IMR-90 (cell line): ENCODE measurements at regions not wholly inside any gene's neighbourhood (a gene's known extent, or its start where the extent isn't known, plus 50 kb on each side); places are given as distances from the start of the nearest gene placed in this dataset.

Source experiments
- ATAC-seq: fragments of 200-7000 bp; cut with Tn5 transposase; 2 replicates; pipeline ENCODE4 v1.9.1; 2020; ENCODE audit warnings: low read depth, mild to moderate bottlenecking, moderate library complexity
- BruUV-seq: library from RNA; stranded (reverse); fragments of 400-500 nt; replicated peaks from 2 replicates; lab custom pipeline; 2021; lab: Mats Ljungman, UMichigan
- CTCF ChIA-PET: fragments of 300-600 bp; formaldehyde crosslinking; extraction: SDS; loops from one replicate; lab custom pipeline; 2021; ENCODE audit warnings: antibody characterized with exemption; lab: Yijun Ruan, JAX
- POLR2A ChIA-PET: fragments of 300-600 bp; sonication (Branson Sonifier 250); formaldehyde crosslinking; loops from one replicate; lab custom pipeline; 2022; ENCODE audit warnings: antibody characterized with exemption; ENCODE audit not compliant: unreplicated experiment; lab: Charles Lee
- DNase-seq: peaks from one replicate; pipeline ENCODE4 v3.0.0; 2013
- H2AFZ ChIP-seq: replicated peaks from 2 replicates; pipeline ENCODE3; 2013; ENCODE audit warnings: low read length, mild to moderate bottlenecking; ENCODE audit not compliant: poor library complexity
- H2AK5ac ChIP-seq: 2 replicates; pipeline ENCODE4 v1.6.1; 2013; ENCODE audit warnings: low read depth, low read length, inconsistent platforms
- H2AK9ac ChIP-seq: replicated peaks from 2 replicates; pipeline ENCODE3; 2013; ENCODE audit warnings: mild to moderate bottlenecking, low read depth, low read length, moderate library complexity; ENCODE audit not compliant: poor library complexity
- H2BK120ac ChIP-seq: 2 replicates; pipeline ENCODE4 v1.6.1; 2013; ENCODE audit warnings: low read depth, low read length, inconsistent platforms
- H2BK15ac ChIP-seq: 3 replicates; pipeline ENCODE4 v1.6.1; 2013; ENCODE audit warnings: low read depth, low read length, inconsistent platforms
- H2BK20ac ChIP-seq: 2 replicates; pipeline ENCODE4 v1.6.1; 2013; ENCODE audit warnings: low read depth, mild to moderate bottlenecking, inconsistent platforms, low read length, moderate library complexity
- H2BK5ac ChIP-seq: 2 replicates; pipeline ENCODE4 v1.6.1; 2013; ENCODE audit warnings: mild to moderate bottlenecking, low read depth, low read length, inconsistent platforms; ENCODE audit not compliant: poor library complexity, severe bottlenecking
- H3K14ac ChIP-seq: replicated peaks from 2 replicates; pipeline ENCODE4 v1.6.1; 2013; ENCODE audit warnings: low read depth, low read length, inconsistent platforms
- H3K18ac ChIP-seq: 2 replicates; pipeline ENCODE4 v1.6.1; 2013; ENCODE audit warnings: low read depth, low read length, control low read depth
- H3K23ac ChIP-seq: 2 replicates; pipeline ENCODE4 v1.6.1; 2013; ENCODE audit warnings: low read depth, low read length, inconsistent platforms
- H3K27ac ChIP-seq: 2 replicates; pipeline ENCODE4 v1.5.1; 2013; ENCODE audit warnings: mild to moderate bottlenecking, control low read depth, low read length; ENCODE audit not compliant: insufficient read depth
- H3K27me3 ChIP-seq: 2 replicates; pipeline ENCODE4 v1.6.1; 2013; ENCODE audit warnings: low read length; ENCODE audit not compliant: control insufficient read depth, insufficient read depth
- H3K36me3 ChIP-seq: 2 replicates; pipeline ENCODE4 v1.6.1; 2013; ENCODE audit warnings: low read length, mixed read lengths; ENCODE audit not compliant: control insufficient read depth, insufficient read depth
- H3K4ac ChIP-seq: 2 replicates; pipeline ENCODE4 v1.6.1; 2013; ENCODE audit warnings: low read depth, low read length, inconsistent platforms
- H3K4me1 ChIP-seq: 2 replicates; pipeline ENCODE4 v1.6.1; 2013; ENCODE audit warnings: low read length, mixed read lengths; ENCODE audit not compliant: control insufficient read depth, insufficient read depth
- H3K4me2 ChIP-seq: 2 replicates; pipeline ENCODE4 v1.6.1; 2013; ENCODE audit warnings: low read depth, mild to moderate bottlenecking, control low read depth, low read length, moderate library complexity
- H3K4me3 ChIP-seq: 2 replicates; pipeline ENCODE4 v1.5.1; 2013; ENCODE audit warnings: low read depth, mild to moderate bottlenecking, control low read depth, low read length, moderate library complexity; ENCODE audit not compliant: insufficient read depth
- H3K56ac ChIP-seq: 2 replicates; pipeline ENCODE4 v1.6.1; 2013; ENCODE audit warnings: low read length, inconsistent platforms; ENCODE audit not compliant: insufficient read depth; ENCODE audit errors: extremely low read depth
- H3K79me1 ChIP-seq, 2 experiments: 2 replicates each; pipeline ENCODE4 v1.6.1; 2013; ENCODE audit warnings: low read length in 2 of 2, inconsistent platforms in 1 of 2, low read depth in 1 of 2
- H3K9ac ChIP-seq: 2 replicates; pipeline ENCODE4 v1.6.1; 2013; ENCODE audit warnings: low read depth, low read length, control low read depth
- H3K9me1 ChIP-seq: 2 replicates; pipeline ENCODE4 v1.6.1; 2013; ENCODE audit warnings: low read length, inconsistent platforms; ENCODE audit not compliant: insufficient read depth
- H3K9me3 ChIP-seq: 2 replicates; pipeline ENCODE4 v1.6.1; 2013; ENCODE audit warnings: low read length; ENCODE audit not compliant: control insufficient read depth, insufficient read depth
- H4K20me1 ChIP-seq: 2 replicates; pipeline ENCODE4 v1.6.1; 2013; ENCODE audit warnings: low read length, inconsistent platforms; ENCODE audit not compliant: insufficient read depth
- H4K5ac ChIP-seq: 2 replicates; pipeline ENCODE4 v1.6.1; 2013; ENCODE audit warnings: mild to moderate bottlenecking, low read depth, low read length, control low read depth
- H4K8ac ChIP-seq, 2 experiments: 2 replicates each; pipeline ENCODE4 v1.6.1; 2013; ENCODE audit warnings: low read depth in 2 of 2, low read length in 2 of 2, control low read depth in 1 of 2, inconsistent platforms in 1 of 2
- H4K91ac ChIP-seq: 2 replicates; pipeline ENCODE4 v1.6.1; 2013; ENCODE audit warnings: low read depth, low read length, inconsistent platforms; ENCODE audit not compliant: insufficient read depth
- POLR2A ChIP-seq: IDR thresholded peaks from 2 replicates; pipeline ENCODE4 v1.6.1; 2012; ENCODE audit warnings: mild to moderate bottlenecking, low read depth, low read length
- RCOR1 ChIP-seq: IDR thresholded peaks from 2 replicates; pipeline ENCODE4 v1.6.1; 2012; ENCODE audit warnings: mild to moderate bottlenecking, low read length, improper control_type of control experiment; ENCODE audit not compliant: insufficient replicate concordance
- RFX5 ChIP-seq: IDR thresholded peaks from 2 replicates; pipeline ENCODE4 v1.8.0; 2012; ENCODE audit warnings: low read depth, mild to moderate bottlenecking, low read length, moderate library complexity
- WGBS, 2 experiments: methylation state at CpG; one replicate each; pipeline versions ENCODE4 v1.1.5 to v1.1.7; 2013; ENCODE audit warnings: missing lambda C conversion rate in 2 of 2; ENCODE audit not compliant: insufficient read length in 1 of 2; ENCODE audit errors: extremely low coverage in 2 of 2; 5-methylcytosine and 5-hydroxymethylcytosine counted together
- dilution Hi-C: fragments of 300-500 bp; cut with HindIII; formaldehyde crosslinking; loops from one replicate; pipeline ENCODE4 v1.14.3; 2018; ENCODE audit warnings: low sequenced_read_pairs; ENCODE audit not compliant: unreplicated experiment
- in situ Hi-C: fragments of 300-500 bp; cut with MboI; formaldehyde crosslinking; loops from 3 replicates; pipeline ENCODE4 v1.14.3; 2019; ENCODE audit warnings: low sequenced_read_pairs, inconsistent platforms, mixed read lengths
- intact Hi-C: fragments of 100-400 bp; cut with micrococcal nuclease; formaldehyde crosslinking; loops from 2 replicates; pipeline ENCODE4 v1.10.0; 2022

DNA sequence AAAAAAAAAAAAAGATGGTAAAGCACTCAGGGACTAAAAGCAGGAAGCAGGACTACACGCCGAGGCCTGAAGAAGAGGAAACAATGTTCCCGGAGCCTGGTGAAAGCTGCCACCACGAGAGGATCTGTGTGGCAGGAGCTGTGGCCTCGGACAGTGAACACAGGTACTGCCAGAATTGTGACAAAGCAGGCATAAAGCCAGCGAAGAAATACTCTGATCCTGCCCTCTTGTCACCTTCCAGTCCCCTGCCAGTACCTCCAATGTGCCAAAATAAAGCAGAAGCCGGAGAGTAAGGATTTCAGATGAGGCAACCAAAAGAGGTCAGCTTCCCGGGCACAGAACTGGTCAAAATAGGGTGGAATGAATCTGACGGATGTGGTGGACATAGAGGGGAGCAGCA, 211.5 kb upstream of the TARS1 start:
- in situ Hi-C loops = no loop called here

More for the DNA sequence above, 211.5 kb upstream of the TARS1 start:
- no peaks in the 10 kb centered on the region for H3K27me3 ChIP-seq
- no peak overlapping the region for H3K4me2 ChIP-seq
- H3K4me3 ChIP-seq = no peak overlapping the region
- no peak overlapping the region for H3K9ac ChIP-seq
- no peak overlapping the region for H2BK20ac ChIP-seq
- H2AFZ ChIP-seq = no peak overlapping the region
- H4K91ac ChIP-seq = no peak overlapping the region
- H4K5ac ChIP-seq = no peak overlapping the region
- H3K56ac ChIP-seq = no peak overlapping the region
- H3K79me1 ChIP-seq = no peaks in the 10 kb centered on the region
- peaks cover 4% of the 10 kb centered on the region; the same call in 1 of the 2 replicates for H3K9me3 ChIP-seq
- no peak overlapping the region for H3K23ac ChIP-seq
- no peak overlapping the region; the same call in 1 of the 2 replicates for H2AK5ac ChIP-seq
- no peaks in the 10 kb centered on the region for H3K36me3 ChIP-seq
- intact Hi-C loops = no loop called here
- H3K9me1 ChIP-seq = no peaks in the 10 kb centered on the region
- H4K20me1 ChIP-seq = no peaks in the 10 kb centered on the region
- dilution Hi-C loops = no loop called here
- no peak overlapping the region for H2BK120ac ChIP-seq
- no peak for TF ChIP-seq POLR2A
- no peak for TF ChIP-seq RCOR1
- TF ChIP-seq RFX5 = no peak
- H2BK15ac ChIP-seq = no peak overlapping the region
- ChIA-PET POLR2A (no interaction called here), CTCF (no interaction called here)
- no TSS peak for BruUV-seq
- ATAC-seq (no peak), DNase-seq (no peak)
- no peak overlapping the region for H4K8ac ChIP-seq
- H2BK5ac ChIP-seq = no peak overlapping the region
- H2AK9ac ChIP-seq = no peak overlapping the region
- WGBS, 2 experiments = 89% methylated on average over 3 of the region's 9 CpGs; no CpG with 5 or more reads in 1 of the 2 experiments
- no peak overlapping the region for H3K4ac ChIP-seq
- no peak overlapping the region for H3K27ac ChIP-seq
- no peak overlapping the region for H3K14ac ChIP-seq
- peaks cover 2% of the 10 kb centered on the region; the same call in 1 of the 2 replicates for H3K4me1 ChIP-seq
- H3K18ac ChIP-seq = no peak overlapping the region
